ENCODE measurements at regions not wholly inside any gene's neighbourhood (a gene's known extent, or its start where the extent isn't known, plus 50 kb on each side); places are given as distances from the start of the nearest gene placed in this dataset.
"Not testable (repeated sequence)": the region's sequence is repeated elsewhere in the genome, so short reads cannot be mapped to it uniquely, and the experiment has no call there.

DNA sequence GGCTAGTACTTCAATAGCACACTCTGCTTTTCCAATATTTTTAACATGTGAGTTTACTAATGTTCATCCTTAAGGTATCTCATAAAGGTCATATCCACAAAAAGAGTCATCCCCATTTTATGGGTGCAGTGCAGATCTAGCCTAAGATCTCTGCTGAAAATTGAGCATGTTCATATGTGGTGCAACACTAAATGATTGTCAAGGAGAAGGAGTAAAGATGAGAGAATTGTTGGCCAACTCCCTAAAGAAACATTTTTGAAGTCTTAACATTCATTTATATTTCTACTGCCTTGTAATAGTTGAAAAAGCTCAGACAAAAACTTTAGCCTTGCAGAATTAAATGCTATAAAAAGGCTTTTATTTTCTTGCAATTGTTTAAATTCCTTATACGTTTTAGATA lies 1159.6 kb downstream of the TBL1XR1 start:
- Mint-ChIP-seq H3K27me3 (ENCODE audit: low read depth) (no peaks in the 10 kb centered on the region), H3K4me3 (no peak overlapping the region), H3K9me3 (peaks cover 12% of the 10 kb centered on the region), H3K27ac (ENCODE audit: unreplicated experiment) (no peak overlapping the region), H3K4me1 (no peaks in the 10 kb centered on the region), H3K36me3 (ENCODE audit: low read depth) (peaks cover 6% of the 10 kb centered on the region)
- TF ChIP-seq, protein P1, sequence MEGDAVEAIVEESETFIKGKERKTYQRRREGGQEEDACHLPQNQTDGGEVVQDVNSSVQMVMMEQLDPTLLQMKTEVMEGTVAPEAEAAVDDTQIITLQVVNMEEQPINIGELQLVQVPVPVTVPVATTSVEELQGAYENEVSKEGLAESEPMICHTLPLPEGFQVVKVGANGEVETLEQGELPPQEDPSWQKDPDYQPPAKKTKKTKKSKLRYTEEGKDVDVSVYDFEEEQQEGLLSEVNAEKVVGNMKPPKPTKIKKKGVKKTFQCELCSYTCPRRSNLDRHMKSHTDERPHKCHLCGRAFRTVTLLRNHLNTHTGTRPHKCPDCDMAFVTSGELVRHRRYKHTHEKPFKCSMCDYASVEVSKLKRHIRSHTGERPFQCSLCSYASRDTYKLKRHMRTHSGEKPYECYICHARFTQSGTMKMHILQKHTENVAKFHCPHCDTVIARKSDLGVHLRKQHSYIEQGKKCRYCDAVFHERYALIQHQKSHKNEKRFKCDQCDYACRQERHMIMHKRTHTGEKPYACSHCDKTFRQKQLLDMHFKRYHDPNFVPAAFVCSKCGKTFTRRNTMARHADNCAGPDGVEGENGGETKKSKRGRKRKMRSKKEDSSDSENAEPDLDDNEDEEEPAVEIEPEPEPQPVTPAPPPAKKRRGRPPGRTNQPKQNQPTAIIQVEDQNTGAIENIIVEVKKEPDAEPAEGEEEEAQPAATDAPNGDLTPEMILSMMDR (conservative IDR thresholded peaks at IDR 0.05) = no peak
- no peak for DNase-seq (ENCODE audit: low read depth, low spot score)

DNA sequence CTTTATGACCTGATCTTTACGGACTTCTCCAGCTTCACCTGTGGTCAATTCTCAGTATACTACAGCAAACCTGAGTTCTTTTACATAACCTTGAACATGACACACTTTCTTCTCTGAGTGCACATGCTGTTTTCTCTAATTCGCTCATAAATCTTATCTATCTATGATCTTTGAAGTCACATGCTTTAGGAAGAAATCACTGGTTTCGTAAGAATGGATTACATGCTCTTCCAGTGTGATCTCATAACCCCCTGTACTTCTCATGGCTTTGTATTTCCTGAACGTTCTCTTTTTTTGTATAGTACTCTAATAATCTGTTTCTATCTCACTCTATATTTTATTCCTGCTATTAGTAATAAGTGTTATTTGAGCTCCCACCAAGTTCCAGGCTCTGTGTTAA lies 1165.2 kb downstream of the TBL1XR1 start:
- Mint-ChIP-seq H3K36me3 (ENCODE audit: low read depth) (peaks cover 6% of the 10 kb centered on the region), H3K27me3 (ENCODE audit: low read depth) (no peaks in the 10 kb centered on the region), H3K4me1 (no peaks in the 10 kb centered on the region), H3K9me3 (peaks cover 12% of the 10 kb centered on the region), H3K4me3 (no peak overlapping the region), H3K27ac (ENCODE audit: unreplicated experiment) (no peak overlapping the region)
- TF ChIP-seq, protein P1 (conservative IDR thresholded peaks at IDR 0.05) = no peak
- DNase-seq (ENCODE audit: low read depth, low spot score) = no peak

DNA sequence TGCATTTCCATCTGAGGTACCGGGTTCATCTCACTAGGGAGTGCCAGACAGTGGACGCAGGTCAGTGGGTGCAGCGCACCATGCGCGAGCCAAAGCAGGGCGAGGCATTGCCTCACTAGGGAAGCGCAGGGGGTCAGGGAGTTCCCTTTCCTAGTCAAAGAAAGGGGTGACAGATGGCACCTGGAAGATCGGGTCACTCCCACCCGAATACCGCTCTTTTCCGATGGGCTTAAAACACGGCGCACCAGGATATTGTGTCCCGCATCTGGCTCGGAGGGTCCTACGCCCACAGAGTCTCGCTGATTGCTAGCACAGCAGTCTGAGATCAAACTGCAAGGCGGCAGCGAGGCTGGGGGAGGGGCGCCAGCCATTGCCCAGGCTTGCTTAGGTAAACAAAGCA lies 1157.1 kb downstream of the NAALADL2 start:
- not testable (repeated sequence) for H3K9me3 Mint-ChIP-seq
- peak overlapping the region; percentile 81 for H3K27ac Mint-ChIP-seq (ENCODE audit: unreplicated experiment)

DNA sequence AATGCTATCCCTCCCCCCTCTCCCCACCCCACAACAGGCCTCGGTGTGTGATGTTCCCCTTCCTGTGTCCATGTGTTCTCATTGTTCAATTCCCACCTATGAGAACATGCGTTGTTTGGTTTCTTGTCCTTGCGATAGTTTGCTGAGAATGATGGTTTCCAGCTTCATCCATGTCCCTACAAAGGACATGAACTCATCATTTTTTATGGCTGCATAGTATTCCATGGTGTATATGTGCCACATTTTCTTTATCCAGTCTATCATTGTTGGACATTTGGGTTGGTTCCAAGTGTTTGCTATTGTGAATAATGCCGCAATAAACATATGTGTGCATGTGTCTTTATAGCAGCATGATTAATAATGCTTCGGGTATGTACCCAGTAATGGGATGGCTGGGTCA lies 1156.1 kb downstream of the NAALADL2 start:
- H3K4me3 Mint-ChIP-seq; H3K9me3 Mint-ChIP-seq; H3K36me3 Mint-ChIP-seq (ENCODE audit: low read depth); DNase-seq (ENCODE audit: low read depth, low spot score); H3K27ac Mint-ChIP-seq (ENCODE audit: unreplicated experiment); H3K4me1 Mint-ChIP-seq; H3K27me3 Mint-ChIP-seq (ENCODE audit: low read depth): not testable (repeated sequence)

More for the DNA sequence above, 1157.1 kb downstream of the NAALADL2 start:
- DNase-seq (ENCODE audit: low read depth, low spot score); H3K27me3 Mint-ChIP-seq (ENCODE audit: low read depth); H3K4me1 Mint-ChIP-seq; H3K4me3 Mint-ChIP-seq; H3K36me3 Mint-ChIP-seq (ENCODE audit: low read depth): not testable (repeated sequence)

DNA sequence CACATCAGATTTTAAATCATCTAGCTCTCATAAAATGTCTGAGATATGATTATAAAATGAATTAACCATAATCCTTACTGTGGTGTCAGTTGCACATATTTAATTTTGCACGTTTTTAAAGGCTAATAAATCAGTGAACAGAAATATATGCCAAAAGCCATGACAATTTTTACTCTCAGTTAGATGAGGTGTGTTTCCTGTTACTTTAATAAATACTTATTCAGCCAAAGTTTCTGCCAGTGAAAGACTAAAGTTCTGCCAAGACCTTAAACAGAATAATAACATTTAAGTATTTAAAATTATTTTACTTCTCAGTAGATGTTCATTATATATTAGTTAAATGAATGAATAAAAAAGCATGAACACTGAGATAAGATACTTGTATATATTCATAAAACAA lies 1150.1 kb downstream of the NAALADL2 start:
- H3K9me3 Mint-ChIP-seq = no peaks in the 10 kb centered on the region
- H3K36me3 Mint-ChIP-seq (ENCODE audit: low read depth) = no peaks in the 10 kb centered on the region
- TF ChIP-seq, protein P1 (conservative IDR thresholded peaks at IDR 0.05) = no peak
- no peak for DNase-seq (ENCODE audit: low read depth, low spot score)
- no peak overlapping the region for H3K4me3 Mint-ChIP-seq
- H3K27me3 Mint-ChIP-seq (ENCODE audit: low read depth) = no peaks in the 10 kb centered on the region
- H3K27ac Mint-ChIP-seq (ENCODE audit: unreplicated experiment) = no peak overlapping the region
- no peaks in the 10 kb centered on the region for H3K4me1 Mint-ChIP-seq

DNA sequence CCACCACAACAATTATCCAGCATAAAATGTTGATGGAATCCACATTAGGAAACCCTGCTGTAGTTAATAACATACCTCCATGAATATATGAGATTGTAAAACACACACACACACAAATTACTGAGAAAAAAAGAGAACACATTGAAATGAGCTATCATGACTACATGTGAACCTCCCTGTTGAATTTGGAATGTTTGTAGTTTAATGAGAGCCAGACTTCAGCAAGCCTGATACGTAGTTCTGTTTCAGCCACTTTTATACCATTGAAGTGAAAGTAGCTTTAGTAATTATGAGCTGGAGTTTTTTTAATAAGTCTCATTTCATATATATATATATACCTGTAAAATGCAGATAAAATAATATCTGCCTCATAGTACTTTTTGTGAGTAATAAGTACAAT lies 1146.4 kb downstream of the NAALADL2 start:
- Mint-ChIP-seq H3K36me3 (ENCODE audit: low read depth) (no peaks in the 10 kb centered on the region), H3K27me3 (ENCODE audit: low read depth) (no peaks in the 10 kb centered on the region), H3K4me3 (no peak overlapping the region), H3K4me1 (no peaks in the 10 kb centered on the region), H3K9me3 (no peaks in the 10 kb centered on the region), H3K27ac (ENCODE audit: unreplicated experiment) (no peak overlapping the region)
- TF ChIP-seq, protein P1 (conservative IDR thresholded peaks at IDR 0.05) = no peak
- DNase-seq (ENCODE audit: low read depth, low spot score) = no peak

DNA sequence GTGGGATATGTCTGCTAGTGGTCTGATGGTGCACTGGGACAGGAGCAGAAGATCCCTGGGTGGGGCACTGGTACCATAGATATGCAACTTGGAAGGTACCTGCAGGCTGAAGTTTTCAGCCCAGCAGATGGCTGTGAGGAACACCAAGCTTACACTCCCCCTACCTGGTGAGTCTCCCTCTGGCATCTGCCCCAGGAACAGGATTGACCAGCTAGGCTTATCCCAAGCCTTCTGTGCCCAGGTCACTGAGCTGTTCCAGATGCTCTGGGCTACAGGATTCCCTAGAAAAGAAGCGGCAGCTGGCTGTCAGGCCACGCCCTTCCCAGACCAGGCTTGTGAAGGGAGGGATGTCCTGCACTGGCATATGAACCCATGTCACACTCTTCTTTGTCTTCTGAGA lies 1130.0 kb downstream of the NAALADL2 start:
- no peaks in the 10 kb centered on the region for H3K27me3 Mint-ChIP-seq (ENCODE audit: low read depth)
- H3K27ac Mint-ChIP-seq (ENCODE audit: unreplicated experiment) = no peak overlapping the region
- no peak overlapping the region for H3K4me3 Mint-ChIP-seq
- TF ChIP-seq, protein P1 (conservative IDR thresholded peaks at IDR 0.05) = no peak
- no peaks in the 10 kb centered on the region for H3K4me1 Mint-ChIP-seq
- DNase-seq (ENCODE audit: low read depth, low spot score) = no peak
- H3K9me3 Mint-ChIP-seq = peaks cover 16% of the 10 kb centered on the region
- peaks cover 3% of the 10 kb centered on the region for H3K36me3 Mint-ChIP-seq (ENCODE audit: low read depth)

All from neural crest cell (in vitro differentiated cells).